Kidney epithelial cell (primary cell): ENCODE measurements at regions not wholly inside any gene's neighbourhood (a gene's known extent, or its start where the extent isn't known, plus 50 kb on each side); places are given as distances from the start of the nearest gene placed in this dataset.
A peak's percentile ranks its signal among the peaks of the same experiment; 100 is the strongest.

Source experiments
- DNase-seq: peaks from one replicate; pipeline ENCODE4 v3.0.0-alpha.2; 2010; ENCODE audit warnings: low read depth
- H3K27me3 ChIP-seq: 2 replicates; pipeline ENCODE4 v1.6.0; 2011; ENCODE audit warnings: low read length; ENCODE audit not compliant: control insufficient read depth, insufficient read depth
- H3K36me3 ChIP-seq: 2 replicates; pipeline ENCODE4 v1.5.1; 2011; ENCODE audit warnings: low read length; ENCODE audit not compliant: control insufficient read depth, insufficient read depth
- H3K4me3 ChIP-seq: 2 replicates; pipeline ENCODE4 v1.5.1; 2011; ENCODE audit warnings: low read depth, mild to moderate bottlenecking, control low read depth, low read length
- TF ChIP-seq, protein P1 (sequence below): IDR thresholded peaks from 2 replicates; pipeline ENCODE4 v1.5.1; 2011; ENCODE audit warnings: mild to moderate bottlenecking, moderate library complexity, low read length, control low read depth, inconsistent platforms; ENCODE audit not compliant: insufficient read depth, poor library complexity, severe bottlenecking

DNA sequence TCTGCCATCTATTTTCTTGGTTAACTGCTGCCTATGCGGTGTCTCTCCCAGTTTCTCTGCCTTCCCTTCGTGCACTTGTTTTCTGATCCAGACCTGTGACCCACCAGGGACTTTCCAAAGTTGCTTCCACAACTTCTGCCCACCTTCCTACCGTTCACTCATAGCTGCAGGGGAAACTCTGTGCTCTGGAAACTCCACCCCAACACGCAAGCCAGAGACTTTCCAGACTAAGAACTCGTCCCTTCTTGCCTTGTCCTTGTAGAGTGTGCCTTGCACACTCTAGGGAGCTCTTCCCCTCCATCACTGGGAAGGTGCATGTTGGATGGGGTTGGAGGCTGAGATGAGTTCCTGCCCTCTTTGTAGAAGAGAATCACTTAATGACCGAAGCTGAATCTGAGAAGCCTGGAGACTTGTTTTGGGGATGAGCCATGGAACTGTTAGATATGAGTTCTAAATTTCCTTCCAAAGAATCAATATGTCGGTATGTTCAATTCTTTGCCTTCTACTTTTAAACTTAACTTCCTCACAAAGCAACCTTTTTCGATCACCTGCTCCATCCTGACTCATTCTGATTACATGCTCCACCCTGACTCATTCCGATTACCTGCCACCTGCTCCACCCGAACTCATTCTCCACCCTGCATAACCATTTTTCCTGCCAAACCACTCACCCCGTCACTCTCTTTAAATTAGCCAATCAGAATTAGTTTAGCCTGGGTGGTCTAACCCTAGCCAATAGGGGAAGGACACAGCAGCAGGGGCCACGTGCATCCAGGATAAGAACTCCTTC is 82.1 kb upstream of the CAPRIN2 start:
- no peak overlapping the region for H3K4me3 ChIP-seq
- peaks cover 8% of the 10 kb centered on the region for H3K27me3 ChIP-seq
- TF ChIP-seq, protein P1, sequence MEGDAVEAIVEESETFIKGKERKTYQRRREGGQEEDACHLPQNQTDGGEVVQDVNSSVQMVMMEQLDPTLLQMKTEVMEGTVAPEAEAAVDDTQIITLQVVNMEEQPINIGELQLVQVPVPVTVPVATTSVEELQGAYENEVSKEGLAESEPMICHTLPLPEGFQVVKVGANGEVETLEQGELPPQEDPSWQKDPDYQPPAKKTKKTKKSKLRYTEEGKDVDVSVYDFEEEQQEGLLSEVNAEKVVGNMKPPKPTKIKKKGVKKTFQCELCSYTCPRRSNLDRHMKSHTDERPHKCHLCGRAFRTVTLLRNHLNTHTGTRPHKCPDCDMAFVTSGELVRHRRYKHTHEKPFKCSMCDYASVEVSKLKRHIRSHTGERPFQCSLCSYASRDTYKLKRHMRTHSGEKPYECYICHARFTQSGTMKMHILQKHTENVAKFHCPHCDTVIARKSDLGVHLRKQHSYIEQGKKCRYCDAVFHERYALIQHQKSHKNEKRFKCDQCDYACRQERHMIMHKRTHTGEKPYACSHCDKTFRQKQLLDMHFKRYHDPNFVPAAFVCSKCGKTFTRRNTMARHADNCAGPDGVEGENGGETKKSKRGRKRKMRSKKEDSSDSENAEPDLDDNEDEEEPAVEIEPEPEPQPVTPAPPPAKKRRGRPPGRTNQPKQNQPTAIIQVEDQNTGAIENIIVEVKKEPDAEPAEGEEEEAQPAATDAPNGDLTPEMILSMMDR, result no peak
- no peak for DNase-seq
- no peaks in the 10 kb centered on the region for H3K36me3 ChIP-seq

GRCh38 chr12:30835216-30835615 is 80.5 kb upstream of the CAPRIN2 start:
- TF ChIP-seq, protein P1, result no peak
- H3K4me3 ChIP-seq, result no peak overlapping the region
- DNase-seq, result no peak
- no peaks in the 10 kb centered on the region for H3K36me3 ChIP-seq
- peaks cover 8% of the 10 kb centered on the region for H3K27me3 ChIP-seq

GRCh38 chr12:30830751-30831150 is 76.0 kb upstream of the CAPRIN2 start:
- DNase-seq, result no peak
- TF ChIP-seq, protein P1, result no peak
- no peak overlapping the region for H3K4me3 ChIP-seq
- no peaks in the 10 kb centered on the region for H3K36me3 ChIP-seq
- peaks cover 5% of the 10 kb centered on the region for H3K27me3 ChIP-seq

DNA sequence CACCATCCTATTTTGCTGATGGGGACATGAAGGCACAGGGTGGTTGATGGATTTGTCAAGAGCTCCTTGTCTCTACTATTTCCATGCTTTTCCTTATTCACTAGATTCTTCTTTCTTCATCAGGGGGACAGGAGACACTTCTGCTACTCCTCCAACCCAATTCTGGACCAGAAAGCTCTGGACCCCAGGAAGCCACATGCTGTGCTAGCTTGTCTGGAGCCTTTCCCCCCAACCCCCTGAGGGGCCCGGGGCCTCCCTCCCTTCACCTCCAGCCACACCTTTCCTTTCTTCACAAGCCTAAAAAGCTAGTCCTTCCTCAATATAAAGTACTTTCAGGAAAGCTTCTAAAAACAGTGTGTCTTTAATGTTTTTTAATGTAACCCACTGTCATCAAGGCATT is 75.1 kb upstream of the CAPRIN2 start:
- H3K36me3 ChIP-seq, result no peaks in the 10 kb centered on the region
- DNase-seq, result no peak
- no peak overlapping the region for H3K4me3 ChIP-seq
- H3K27me3 ChIP-seq, result no peaks in the 10 kb centered on the region
- TF ChIP-seq, protein P1, result no peak

DNA sequence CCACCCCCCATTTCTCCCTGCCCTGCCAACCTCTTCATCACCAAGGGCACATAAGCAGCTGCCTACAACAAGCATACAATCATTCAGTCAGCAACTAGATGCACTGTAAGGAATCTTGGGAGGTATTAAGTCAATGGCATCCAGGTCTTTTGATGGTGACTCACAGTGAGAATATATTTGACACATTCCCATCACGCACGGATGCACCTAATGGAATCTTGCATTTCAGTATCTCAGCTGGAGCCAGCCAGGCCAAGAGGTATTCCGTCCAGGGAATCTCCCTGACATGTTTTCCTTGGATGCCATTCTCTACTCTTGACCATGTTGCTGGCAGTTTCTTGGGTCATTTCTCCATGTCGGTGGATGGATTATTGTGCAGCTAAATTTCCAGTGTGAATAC is 73.9 kb upstream of the CAPRIN2 start:
- no peak overlapping the region for H3K4me3 ChIP-seq
- TF ChIP-seq, protein P1, result no peak
- H3K36me3 ChIP-seq, result no peaks in the 10 kb centered on the region
- peak; percentile 73 for DNase-seq
- no peaks in the 10 kb centered on the region for H3K27me3 ChIP-seq
